Fibroblast of the aortic adventitia (primary cell): ENCODE measurements at regions not wholly inside any gene's neighbourhood (a gene's known extent, or its start where the extent isn't known, plus 50 kb on each side); places are given as distances from the start of the nearest gene placed in this dataset.

Experiments used
- DNase-seq: peaks from one replicate; pipeline ENCODE4 v3.0.0-alpha.2; 2010; ENCODE audit warnings: low read depth
- H3K4me3 ChIP-seq: 2 replicates; pipeline ENCODE4 v1.5.1; 2011; ENCODE audit warnings: low read depth, mild to moderate bottlenecking, control low read depth, low read length, moderate library complexity
- TF ChIP-seq, protein P1 (sequence below): IDR thresholded peaks from 2 replicates; pipeline ENCODE4 v1.5.1; 2011; ENCODE audit warnings: mild to moderate bottlenecking, low read length, control low read depth, inconsistent platforms; ENCODE audit not compliant: insufficient read depth

- DNase-seq = no peak
- TF ChIP-seq, protein P1, sequence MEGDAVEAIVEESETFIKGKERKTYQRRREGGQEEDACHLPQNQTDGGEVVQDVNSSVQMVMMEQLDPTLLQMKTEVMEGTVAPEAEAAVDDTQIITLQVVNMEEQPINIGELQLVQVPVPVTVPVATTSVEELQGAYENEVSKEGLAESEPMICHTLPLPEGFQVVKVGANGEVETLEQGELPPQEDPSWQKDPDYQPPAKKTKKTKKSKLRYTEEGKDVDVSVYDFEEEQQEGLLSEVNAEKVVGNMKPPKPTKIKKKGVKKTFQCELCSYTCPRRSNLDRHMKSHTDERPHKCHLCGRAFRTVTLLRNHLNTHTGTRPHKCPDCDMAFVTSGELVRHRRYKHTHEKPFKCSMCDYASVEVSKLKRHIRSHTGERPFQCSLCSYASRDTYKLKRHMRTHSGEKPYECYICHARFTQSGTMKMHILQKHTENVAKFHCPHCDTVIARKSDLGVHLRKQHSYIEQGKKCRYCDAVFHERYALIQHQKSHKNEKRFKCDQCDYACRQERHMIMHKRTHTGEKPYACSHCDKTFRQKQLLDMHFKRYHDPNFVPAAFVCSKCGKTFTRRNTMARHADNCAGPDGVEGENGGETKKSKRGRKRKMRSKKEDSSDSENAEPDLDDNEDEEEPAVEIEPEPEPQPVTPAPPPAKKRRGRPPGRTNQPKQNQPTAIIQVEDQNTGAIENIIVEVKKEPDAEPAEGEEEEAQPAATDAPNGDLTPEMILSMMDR = no peak
- H3K4me3 ChIP-seq = no peak overlapping the region
Observed at GRCh38 chrX:40514376-40514775, 66.4 kb upstream of the ATP6AP2 start.

DNA sequence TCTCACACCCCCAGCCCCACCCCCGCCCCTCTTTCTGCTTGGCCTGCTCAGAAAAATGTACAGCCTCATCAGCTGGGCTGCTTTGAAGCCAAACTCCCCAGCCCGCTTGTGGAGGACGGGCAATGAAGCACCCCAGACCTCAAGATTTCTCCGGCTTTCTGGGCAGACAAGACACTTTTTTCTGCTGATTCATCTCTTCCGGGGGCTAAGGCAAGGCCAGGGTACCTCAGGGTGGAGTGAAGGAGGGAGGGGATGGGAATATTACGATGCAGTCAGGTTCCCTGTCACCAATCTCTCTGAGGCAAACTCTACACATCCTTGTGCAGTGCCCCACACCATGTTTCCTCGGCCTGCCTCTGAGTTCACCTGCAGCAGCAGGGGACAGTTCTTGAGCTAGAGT is 66.9 kb upstream of the ATP6AP2 start:
- DNase-seq = no peak
- no peak overlapping the region for H3K4me3 ChIP-seq
- TF ChIP-seq, protein P1 = no peak

DNA sequence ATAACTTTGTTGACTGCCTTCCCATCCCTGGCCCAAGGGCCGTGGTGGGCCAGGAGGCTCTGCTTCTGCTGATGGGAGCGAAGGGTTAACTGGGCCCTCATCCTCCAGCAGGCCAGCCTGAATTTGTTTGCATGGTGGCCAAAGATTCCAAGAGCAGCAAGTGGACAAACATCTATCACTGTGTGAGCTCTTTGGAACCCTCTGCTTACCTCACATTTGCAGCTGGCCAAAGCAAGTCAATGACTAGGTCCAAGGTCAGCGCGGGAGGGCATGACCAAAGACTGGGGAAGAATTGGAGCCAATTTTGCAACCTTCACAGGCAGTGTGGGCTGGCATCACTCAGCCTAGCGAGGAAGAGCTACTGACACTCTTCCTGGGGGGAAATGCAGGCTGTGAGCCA is 67.8 kb upstream of the ATP6AP2 start:
- TF ChIP-seq, protein P1 = no peak
- DNase-seq = no peak
- no peak overlapping the region for H3K4me3 ChIP-seq

- TF ChIP-seq, protein P1 = no peak
- DNase-seq = no peak
- no peak overlapping the region for H3K4me3 ChIP-seq
Observed at GRCh38 chrX:40511258-40511657, 69.5 kb upstream of the ATP6AP2 start.

- TF ChIP-seq, protein P1 = no peak
- DNase-seq = no peak
- H3K4me3 ChIP-seq = no peak overlapping the region
Observed at GRCh38 chrX:40508560-40508959, 72.2 kb upstream of the ATP6AP2 start.

DNA sequence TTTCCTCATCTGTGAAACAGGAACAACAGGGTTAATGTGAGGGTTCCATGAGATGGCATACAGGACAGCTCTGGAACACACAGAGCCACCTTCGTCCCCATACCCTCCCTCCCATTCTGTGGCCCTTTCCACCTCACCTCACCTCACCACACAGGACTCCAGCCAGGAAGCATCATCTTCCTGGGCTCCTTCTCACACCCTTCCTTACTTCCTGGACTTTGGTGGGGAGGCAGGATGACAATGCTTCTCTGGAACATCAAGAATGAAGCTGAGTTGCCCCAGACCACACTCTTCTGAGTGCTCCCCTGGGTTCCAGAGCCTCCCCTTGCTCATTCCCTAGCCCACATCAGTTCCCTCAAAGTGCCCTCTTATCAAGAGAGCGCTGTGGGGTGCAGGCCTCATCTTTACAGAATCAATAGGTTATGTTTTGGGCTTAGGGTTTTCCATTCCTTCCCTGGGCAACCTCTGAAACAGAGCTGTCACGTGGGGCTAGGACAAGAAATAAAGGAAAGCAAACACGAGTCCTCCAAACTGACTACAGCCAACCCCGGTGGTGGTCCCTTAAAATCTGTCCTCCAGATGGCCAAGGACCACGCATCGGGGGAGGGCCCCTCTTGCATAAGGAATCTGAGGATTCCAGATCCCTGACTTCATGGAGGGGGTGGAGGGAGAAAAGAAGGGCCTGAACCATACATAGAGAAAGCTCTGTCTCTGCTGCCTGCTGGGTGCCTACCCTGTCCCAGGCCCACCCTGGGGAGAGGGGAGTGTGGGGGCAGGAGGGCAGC is 74.4 kb upstream of the ATP6AP2 start:
- TF ChIP-seq, protein P1 = no peak
- no peak for DNase-seq
- H3K4me3 ChIP-seq = no peak overlapping the region
